Activated naive CD4-positive, alpha-beta T cell treated with anti-CD3 and anti-CD28 coated beads for 36 hours (primary cell): ENCODE measurements at regions not wholly inside any gene's neighbourhood (a gene's known extent, or its start where the extent isn't known, plus 50 kb on each side); places are given as distances from the start of the nearest gene placed in this dataset.

Experiments used
- CTCF ChIA-PET: fragments of 350-600 bp; sonication (Branson Sonifier 250); formaldehyde crosslinking; loops from one replicate; lab custom pipeline; 2021; ENCODE audit warnings: antibody characterized with exemption; lab: Charles Lee
- DNase-seq: peaks from one replicate; pipeline ENCODE4 v3.0.0-alpha.2; 2020
- H3K27ac Mint-ChIP-seq: one replicate; pipeline ENCODE4 v1.8.0; 2021; ENCODE audit warnings: mild to moderate bottlenecking, mixed read lengths
- H3K27me3 Mint-ChIP-seq: one replicate; pipeline ENCODE4 v1.8.0; 2021; ENCODE audit warnings: low read depth, mixed read lengths
- H3K36me3 Mint-ChIP-seq: one replicate; pipeline ENCODE4 v1.8.0; 2021; ENCODE audit warnings: low read depth, mixed read lengths
- H3K4me1 Mint-ChIP-seq: one replicate; pipeline ENCODE4 v1.8.0; 2021; ENCODE audit warnings: low read depth, mixed read lengths
- H3K4me3 Mint-ChIP-seq: one replicate; pipeline ENCODE4 v1.8.0; 2021; ENCODE audit warnings: mild to moderate bottlenecking, moderate library complexity, mixed read lengths
- H3K9me3 Mint-ChIP-seq: one replicate; pipeline ENCODE4 v1.8.0; 2021; ENCODE audit warnings: mixed read lengths
- intact Hi-C: fragments of 100-400 bp; cut with micrococcal nuclease; formaldehyde crosslinking; loops from one replicate; pipeline ENCODE4 v1.15.1; 2023

GRCh38 chr4:123924536-123924935 lies 527.9 kb downstream of the SPRY1 start:
- H3K36me3 Mint-ChIP-seq: no peaks in the 10 kb centered on the region
- DNase-seq: no peak
- no peaks in the 10 kb centered on the region for H3K4me1 Mint-ChIP-seq
- intact Hi-C loops: no loop called here
- CTCF ChIA-PET: no interaction called here
- H3K4me3 Mint-ChIP-seq: no peak overlapping the region
- H3K27ac Mint-ChIP-seq: no peak overlapping the region
- peaks cover 3% of the 10 kb centered on the region for H3K27me3 Mint-ChIP-seq
- H3K9me3 Mint-ChIP-seq: no peaks in the 10 kb centered on the region

- peaks cover 2% of the 10 kb centered on the region for H3K27me3 Mint-ChIP-seq
Observed at GRCh38 chr4:123929565-123929964, 533.0 kb downstream of the SPRY1 start.

DNA sequence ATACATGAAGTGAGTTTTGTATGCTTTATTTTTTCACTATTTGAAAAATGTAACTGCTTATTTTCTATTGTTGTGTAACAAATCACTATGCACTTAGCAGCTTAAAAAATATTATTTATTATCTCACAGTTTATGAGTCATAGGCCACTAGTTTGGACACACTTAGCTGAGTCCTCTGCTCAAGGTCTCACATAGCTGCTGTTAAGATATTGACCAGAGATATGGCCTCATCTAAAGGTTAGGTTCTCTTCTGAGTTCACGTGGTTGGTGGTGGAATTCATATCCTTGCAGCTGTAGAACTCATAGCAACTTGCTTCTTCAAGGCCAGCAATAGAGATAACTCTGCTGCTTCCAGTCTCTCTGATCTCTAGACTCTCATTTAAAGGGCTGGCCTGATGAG lies 534.4 kb downstream of the SPRY1 start:
- H3K36me3 Mint-ChIP-seq: no peaks in the 10 kb centered on the region
- H3K9me3 Mint-ChIP-seq: no peaks in the 10 kb centered on the region
- no peaks in the 10 kb centered on the region for H3K4me1 Mint-ChIP-seq
- no peak overlapping the region for H3K4me3 Mint-ChIP-seq
- intact Hi-C loops: no loop called here
- H3K27ac Mint-ChIP-seq: no peak overlapping the region
- CTCF ChIA-PET: no interaction called here
- DNase-seq: no peak
- H3K27me3 Mint-ChIP-seq: no peaks in the 10 kb centered on the region

More at GRCh38 chr4:123929565-123929964, 533.0 kb downstream of the SPRY1 start:
- Mint-ChIP-seq H3K9me3 (no peaks in the 10 kb centered on the region), H3K4me1 (no peaks in the 10 kb centered on the region), H3K4me3 (no peak overlapping the region), H3K27ac (no peak overlapping the region), H3K36me3 (no peaks in the 10 kb centered on the region)
- intact Hi-C loops: no loop called here
- no peak for DNase-seq
- CTCF ChIA-PET: no interaction called here

GRCh38 chr4:123934096-123934495 lies 537.5 kb downstream of the SPRY1 start:
- no peaks in the 10 kb centered on the region for H3K9me3 Mint-ChIP-seq
- CTCF ChIA-PET: no interaction called here

GRCh38 chr4:123936621-123937043 lies 540.0 kb downstream of the SPRY1 start:
- no peak overlapping the region for H3K4me3 Mint-ChIP-seq
- no peaks in the 10 kb centered on the region for H3K27me3 Mint-ChIP-seq
- DNase-seq: no peak
- no peaks in the 10 kb centered on the region for H3K9me3 Mint-ChIP-seq
- no peak overlapping the region for H3K27ac Mint-ChIP-seq
- no peaks in the 10 kb centered on the region for H3K4me1 Mint-ChIP-seq
- CTCF ChIA-PET: no interaction called here
- H3K36me3 Mint-ChIP-seq: no peaks in the 10 kb centered on the region
- intact Hi-C loops: no loop called here

More at GRCh38 chr4:123934096-123934495, 537.5 kb downstream of the SPRY1 start:
- intact Hi-C loops: no loop called here
- DNase-seq: no peak
- no peaks in the 10 kb centered on the region for H3K36me3 Mint-ChIP-seq
- H3K27ac Mint-ChIP-seq: no peak overlapping the region
- H3K4me1 Mint-ChIP-seq: no peaks in the 10 kb centered on the region
- no peaks in the 10 kb centered on the region for H3K27me3 Mint-ChIP-seq
- no peak overlapping the region for H3K4me3 Mint-ChIP-seq

DNA sequence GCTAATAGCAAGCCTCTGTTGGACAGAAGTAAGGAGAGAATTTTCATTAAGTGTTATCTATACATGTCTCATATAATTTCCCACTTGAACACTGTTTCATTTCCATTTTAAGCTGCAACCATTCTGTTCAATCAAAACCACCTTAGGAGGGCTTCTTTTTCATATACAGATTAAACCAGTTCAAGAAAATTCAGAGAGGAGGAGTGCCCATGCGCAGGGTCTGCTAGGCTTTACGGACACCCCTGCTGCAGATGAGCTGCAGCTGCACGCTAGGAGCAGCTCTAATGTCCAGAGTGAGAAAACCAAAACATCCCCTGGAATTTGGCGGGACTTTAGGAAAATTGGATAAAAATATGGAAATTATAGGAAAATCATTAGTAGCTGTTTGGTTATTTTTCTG lies 541.0 kb downstream of the SPRY1 start:
- H3K9me3 Mint-ChIP-seq: no peaks in the 10 kb centered on the region
- no peak overlapping the region for H3K27ac Mint-ChIP-seq
- no peaks in the 10 kb centered on the region for H3K4me1 Mint-ChIP-seq
- no peaks in the 10 kb centered on the region for H3K27me3 Mint-ChIP-seq
- CTCF ChIA-PET: no interaction called here
- no peak overlapping the region for H3K4me3 Mint-ChIP-seq
- DNase-seq: no peak
- no peaks in the 10 kb centered on the region for H3K36me3 Mint-ChIP-seq
- intact Hi-C loops: no loop called here

GRCh38 chr4:123939621-123940020 lies 543.0 kb downstream of the SPRY1 start:
- no peaks in the 10 kb centered on the region for H3K9me3 Mint-ChIP-seq
- no peak for DNase-seq
- H3K27ac Mint-ChIP-seq: no peak overlapping the region
- CTCF ChIA-PET: no interaction called here
- no peaks in the 10 kb centered on the region for H3K4me1 Mint-ChIP-seq
- no peak overlapping the region for H3K4me3 Mint-ChIP-seq
- intact Hi-C loops: no loop called here
- no peaks in the 10 kb centered on the region for H3K36me3 Mint-ChIP-seq
- H3K27me3 Mint-ChIP-seq: no peaks in the 10 kb centered on the region

DNA sequence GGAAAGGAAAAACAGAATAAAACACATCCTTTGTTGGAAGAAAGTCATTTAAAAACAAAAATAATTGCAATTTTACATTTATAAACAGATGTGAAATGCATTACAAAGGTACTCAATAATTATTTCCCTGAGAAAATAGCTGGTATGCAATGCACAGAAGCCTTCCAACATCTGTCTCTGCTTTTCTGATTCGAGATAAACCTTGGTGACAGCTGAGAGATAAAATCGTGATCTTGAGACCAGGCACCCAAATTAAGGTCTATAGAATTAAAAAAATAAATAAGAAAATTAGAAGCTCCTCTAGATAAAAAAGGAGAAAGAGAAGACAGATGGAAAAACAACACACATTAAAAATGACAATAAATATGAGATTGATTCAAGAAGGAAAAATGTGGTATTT lies 544.0 kb downstream of the SPRY1 start:
- intact Hi-C loops: no loop called here
- Mint-ChIP-seq H3K4me1 (no peaks in the 10 kb centered on the region), H3K4me3 (no peak overlapping the region), H3K36me3 (no peaks in the 10 kb centered on the region), H3K27ac (no peak overlapping the region), H3K27me3 (no peaks in the 10 kb centered on the region), H3K9me3 (no peaks in the 10 kb centered on the region)
- CTCF ChIA-PET: interaction anchor here (0.8 to 1.0 kb wide), 2 partner anchors 23 to 840 kb away, joined by 3 read pairs; no protein-coding TSS in a partner anchor
- no peak for DNase-seq

- no peak for DNase-seq
- Mint-ChIP-seq H3K9me3 (no peaks in the 10 kb centered on the region), H3K4me1 (no peaks in the 10 kb centered on the region), H3K4me3 (no peak overlapping the region), H3K36me3 (no peaks in the 10 kb centered on the region), H3K27me3 (no peaks in the 10 kb centered on the region), H3K27ac (no peak overlapping the region)
- intact Hi-C loops: no loop called here
- CTCF ChIA-PET: interaction anchor here (1.0 kb wide), 1 partner anchor 840 kb away, joined by 3 read pairs; no protein-coding TSS in a partner anchor
Observed at GRCh38 chr4:123941306-123941705, 544.7 kb downstream of the SPRY1 start.

DNA sequence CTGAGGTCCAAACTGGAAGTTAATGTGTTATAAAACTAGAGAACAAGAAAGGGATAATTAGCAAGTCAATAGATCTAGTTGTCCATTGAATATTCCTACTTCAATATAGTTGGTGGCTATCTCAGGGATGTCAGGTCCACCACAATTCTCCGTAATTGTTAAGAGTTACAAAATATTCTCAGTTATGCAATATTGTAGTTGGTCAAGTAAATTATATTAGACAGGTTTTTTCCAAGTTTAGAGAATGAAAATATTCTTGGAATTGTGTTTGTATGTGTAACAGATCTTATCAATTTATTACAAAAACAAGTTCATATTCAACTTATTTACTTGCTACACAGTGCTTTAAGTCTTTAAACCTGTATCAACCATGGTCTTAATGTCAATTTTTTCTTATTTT lies 547.4 kb downstream of the SPRY1 start:
- H3K27me3 Mint-ChIP-seq: no peaks in the 10 kb centered on the region
- H3K36me3 Mint-ChIP-seq: no peaks in the 10 kb centered on the region
- no peaks in the 10 kb centered on the region for H3K9me3 Mint-ChIP-seq
- CTCF ChIA-PET: no interaction called here
- intact Hi-C loops: no loop called here
- H3K4me1 Mint-ChIP-seq: no peaks in the 10 kb centered on the region
- no peak for DNase-seq
- H3K27ac Mint-ChIP-seq: no peak overlapping the region
- H3K4me3 Mint-ChIP-seq: no peak overlapping the region

DNA sequence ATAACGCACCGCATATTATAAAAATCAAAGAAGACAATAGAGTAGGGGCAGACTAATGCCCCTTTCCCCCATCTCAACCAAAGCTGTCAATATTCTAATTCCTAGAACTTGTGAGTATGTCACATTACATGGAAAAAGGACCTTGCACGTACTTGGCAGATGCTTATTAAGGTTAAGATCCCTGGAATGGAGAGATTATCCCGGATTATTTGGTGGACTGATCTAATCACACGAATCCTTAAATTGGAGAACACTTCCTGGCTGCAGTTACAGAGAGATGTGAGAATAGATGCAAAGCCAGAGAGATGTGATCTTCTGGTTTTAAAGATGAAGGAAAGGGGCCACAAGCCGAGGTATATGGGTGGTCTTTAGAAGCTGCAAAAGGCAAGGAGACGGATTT lies 548.7 kb downstream of the SPRY1 start:
- DNase-seq: no peak
- no peak overlapping the region for H3K4me3 Mint-ChIP-seq
- CTCF ChIA-PET: no interaction called here
- no peaks in the 10 kb centered on the region for H3K9me3 Mint-ChIP-seq
- no peaks in the 10 kb centered on the region for H3K36me3 Mint-ChIP-seq
- H3K4me1 Mint-ChIP-seq: no peaks in the 10 kb centered on the region
- no peak overlapping the region for H3K27ac Mint-ChIP-seq
- H3K27me3 Mint-ChIP-seq: no peaks in the 10 kb centered on the region
- intact Hi-C loops: no loop called here

DNA sequence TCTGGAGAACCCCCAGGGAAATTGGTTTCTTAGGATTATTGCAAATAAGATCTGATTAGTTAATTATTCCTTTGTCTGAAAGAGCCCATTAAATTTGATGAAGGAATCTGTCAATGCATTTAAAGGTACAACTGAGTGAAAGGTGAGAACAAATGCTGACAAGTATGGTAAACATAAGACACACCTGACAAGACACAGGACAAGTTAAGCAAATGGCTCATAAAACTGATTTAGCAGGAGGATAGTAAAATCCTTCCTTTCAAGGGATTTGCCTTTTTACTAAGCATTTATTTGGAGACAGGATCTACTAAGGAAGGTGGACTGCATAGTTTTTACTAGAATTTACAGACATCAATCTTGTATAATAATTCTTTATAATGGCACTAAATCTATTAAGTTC lies 553.9 kb downstream of the SPRY1 start:
- intact Hi-C loops: no loop called here
- no peak for DNase-seq
- Mint-ChIP-seq H3K27me3 (no peaks in the 10 kb centered on the region), H3K36me3 (no peaks in the 10 kb centered on the region), H3K4me1 (no peaks in the 10 kb centered on the region), H3K9me3 (no peaks in the 10 kb centered on the region), H3K27ac (no peak overlapping the region), H3K4me3 (no peak overlapping the region)
- CTCF ChIA-PET: no interaction called here

GRCh38 chr4:123952530-123953274 lies 556.1 kb downstream of the SPRY1 start:
- Mint-ChIP-seq H3K27ac (no peak overlapping the region), H3K27me3 (no peaks in the 10 kb centered on the region), H3K4me3 (no peak overlapping the region), H3K4me1 (no peaks in the 10 kb centered on the region), H3K9me3 (no peaks in the 10 kb centered on the region), H3K36me3 (no peaks in the 10 kb centered on the region)
- intact Hi-C loops: no loop called here
- CTCF ChIA-PET: interaction anchor here (0.6 kb wide), 1 partner anchor 66 kb away, joined by 4 read pairs; no protein-coding TSS in a partner anchor
- no peak for DNase-seq
